Adrenal gland (tissue), 9 donors: ENCODE measurements at regions not wholly inside any gene's neighbourhood (a gene's known extent, or its start where the extent isn't known, plus 50 kb on each side); places are given as distances from the start of the nearest gene placed in this dataset.

Source experiments
- DNase-seq, 7 donors: peaks; one replicate each; pipeline ENCODE4 v3.0.0-alpha.2; 2019 to 2020
- H3K27ac ChIP-seq, 5 donors: fragments of 200-600 bp; sonication (generic) in 4 of 5; 1 replicate in 3 of 5; 2 replicates in 2 of 5; pipeline versions ENCODE4 v1.5.1 to v1.8.0; 2016 to 2020; ENCODE audit warnings: mild to moderate bottlenecking in 1 of 5
- H3K27me3 ChIP-seq: fragments of 200-600 bp; 2 replicates; pipeline ENCODE4 v1.8.0; 2021
- H3K36me3 ChIP-seq, 2 donors: fragments of 200-600 bp; replicated peaks in 1 of 2; 1 replicate in 1 of 2; 2 replicates in 1 of 2; pipeline versions ENCODE4 v1.5.1 to v1.8.0; 2018 to 2022
- H3K4me1 ChIP-seq, 2 donors: fragments of 200-600 bp; replicated peaks in 1 of 2; 1 replicate in 1 of 2; 2 replicates in 1 of 2; pipeline versions ENCODE4 v1.5.1 to v1.8.0; 2018 to 2021
- H3K4me3 ChIP-seq, 4 donors: fragments of 200-600 bp; sonication (generic) in 3 of 4; one replicate each; pipeline ENCODE4 v1.5.1; 2016 to 2018
- H3K9me3 ChIP-seq, 3 donors: fragments of 200-600 bp; sonication (generic) in 1 of 3; replicated peaks in 1 of 3; 1 replicate in 2 of 3; 2 replicates in 1 of 3; pipeline versions ENCODE4 v1.5.1 to v1.8.0; 2016 to 2021
- POLR2A ChIP-seq, 2 donors: fragments of 450-650 bp; IDR thresholded peaks; one replicate each; pipeline ENCODE4 v1.6.1; 2017; ENCODE audit warnings: antibody characterized with exemption in 2 of 2, mild to moderate bottlenecking in 2 of 2, moderate library complexity in 1 of 2
- WGBS, 4 donors: extraction: QIAGEN DNeasy Blood & Tissue Kit in 2 of 4; methylation state at CpG; one replicate each; pipeline versions ENCODE4 v1.1.5 to v1.1.7; 2013 to 2017; 5-methylcytosine and 5-hydroxymethylcytosine counted together
- intact Hi-C, 2 donors: fragments of 100-400 bp; cut with DNase I; formaldehyde crosslinking; loops; one replicate each; pipeline versions ENCODE4 v1.14.1 to v1.15.0; 2022 to 2023
- TF ChIP-seq, protein P1 (sequence below), 6 experiments: fragments of 450-650 bp in 4 of 6; fragments of 200-600 bp in 2 of 6; sonication (generic) in 1 of 6; IDR thresholded peaks; 1 replicate in 5 of 6; 2 replicates in 1 of 6; pipeline versions ENCODE4 v1.5.1 to v1.8.0; 2016 to 2021; ENCODE audit warnings: antibody characterized with exemption in 6 of 6, mild to moderate bottlenecking in 2 of 6, moderate library complexity in 1 of 6
- donor health status: healthy with polysubstance abuse.
- donor health status: Bipolar disorder and iron deficiency.
- donor health status: DM: yes; HTN: yes; CAD: no.
- donor health status: DM: no; HTN: no; CAD: no.
- donor health status: DM: no; HTN: no; CAD: no.

DNA sequence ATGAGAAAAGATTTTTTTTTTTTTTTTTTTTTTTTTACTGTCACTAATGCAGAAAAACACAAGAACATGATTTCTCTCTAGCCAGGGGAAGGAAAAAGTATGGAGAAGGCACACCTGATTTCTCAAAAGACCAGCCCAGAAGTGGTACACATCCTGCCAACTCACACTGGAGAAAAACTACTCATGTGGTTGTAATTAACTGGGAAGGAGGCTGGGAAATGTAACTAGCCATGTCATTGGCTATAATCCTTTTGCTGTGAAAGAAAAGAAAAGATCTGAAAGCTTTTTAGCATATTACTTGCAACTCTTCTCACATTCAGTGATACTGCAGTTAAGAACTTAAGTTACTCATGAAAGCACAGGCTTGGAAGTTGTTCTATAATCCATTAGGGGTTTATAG, 195.9 kb upstream of the PMFBP1 start:
- no peak overlapping the region for H3K4me3 ChIP-seq
- intact Hi-C loops, result no loop called here
- H3K27me3 ChIP-seq, result no peaks in the 10 kb centered on the region
- no peak for TF ChIP-seq POLR2A (IDR thresholded peaks at IDR 0.05)
- TF ChIP-seq, protein P1, sequence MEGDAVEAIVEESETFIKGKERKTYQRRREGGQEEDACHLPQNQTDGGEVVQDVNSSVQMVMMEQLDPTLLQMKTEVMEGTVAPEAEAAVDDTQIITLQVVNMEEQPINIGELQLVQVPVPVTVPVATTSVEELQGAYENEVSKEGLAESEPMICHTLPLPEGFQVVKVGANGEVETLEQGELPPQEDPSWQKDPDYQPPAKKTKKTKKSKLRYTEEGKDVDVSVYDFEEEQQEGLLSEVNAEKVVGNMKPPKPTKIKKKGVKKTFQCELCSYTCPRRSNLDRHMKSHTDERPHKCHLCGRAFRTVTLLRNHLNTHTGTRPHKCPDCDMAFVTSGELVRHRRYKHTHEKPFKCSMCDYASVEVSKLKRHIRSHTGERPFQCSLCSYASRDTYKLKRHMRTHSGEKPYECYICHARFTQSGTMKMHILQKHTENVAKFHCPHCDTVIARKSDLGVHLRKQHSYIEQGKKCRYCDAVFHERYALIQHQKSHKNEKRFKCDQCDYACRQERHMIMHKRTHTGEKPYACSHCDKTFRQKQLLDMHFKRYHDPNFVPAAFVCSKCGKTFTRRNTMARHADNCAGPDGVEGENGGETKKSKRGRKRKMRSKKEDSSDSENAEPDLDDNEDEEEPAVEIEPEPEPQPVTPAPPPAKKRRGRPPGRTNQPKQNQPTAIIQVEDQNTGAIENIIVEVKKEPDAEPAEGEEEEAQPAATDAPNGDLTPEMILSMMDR (IDR thresholded peaks at IDR 0.05), result no peak
- H3K27ac ChIP-seq, result no peak overlapping the region
- no peaks in the 10 kb centered on the region for H3K4me1 ChIP-seq
- H3K9me3 ChIP-seq, result peaks cover 0 to 5% (median 4%) of the 10 kb centered on the region in 3 donors
- DNase-seq, result no peak
- no peaks in the 10 kb centered on the region for H3K36me3 ChIP-seq

DNA sequence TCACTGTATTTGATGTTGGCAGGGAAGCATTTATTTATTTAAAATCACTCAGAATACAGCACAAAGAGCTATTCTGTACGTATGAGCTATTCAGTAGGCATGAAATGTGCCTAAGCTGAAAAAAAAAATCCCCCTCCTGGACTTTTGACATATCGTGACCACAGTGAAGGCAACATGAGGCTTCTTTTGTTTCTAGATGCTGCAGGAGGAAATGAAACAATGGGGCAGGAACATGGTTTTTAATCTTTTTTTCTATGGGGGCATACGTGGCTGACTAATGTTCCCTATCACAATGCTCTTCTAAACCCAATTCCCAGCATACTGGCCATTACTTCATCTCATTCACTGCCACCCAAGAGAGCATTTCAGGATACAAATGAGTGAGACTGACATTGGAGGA, 191.0 kb upstream of the PMFBP1 start:
- Histone ChIP-seq H3K27me3 (no peaks in the 10 kb centered on the region), H3K9me3 (peaks cover 0 to 5% (median 4%) of the 10 kb centered on the region in 3 donors), H3K36me3 (no peaks in the 10 kb centered on the region), H3K27ac (no peak overlapping the region), H3K4me1 (no peaks in the 10 kb centered on the region), H3K4me3 (no peak overlapping the region)
- DNase-seq, result no peak
- 60 to 71% (median 67%) methylated on average over 3 of the region's 3 CpGs for WGBS, 4 donors
- TF ChIP-seq, protein P1 (IDR thresholded peaks at IDR 0.05), result no peak
- intact Hi-C loops, result no loop called here

DNA sequence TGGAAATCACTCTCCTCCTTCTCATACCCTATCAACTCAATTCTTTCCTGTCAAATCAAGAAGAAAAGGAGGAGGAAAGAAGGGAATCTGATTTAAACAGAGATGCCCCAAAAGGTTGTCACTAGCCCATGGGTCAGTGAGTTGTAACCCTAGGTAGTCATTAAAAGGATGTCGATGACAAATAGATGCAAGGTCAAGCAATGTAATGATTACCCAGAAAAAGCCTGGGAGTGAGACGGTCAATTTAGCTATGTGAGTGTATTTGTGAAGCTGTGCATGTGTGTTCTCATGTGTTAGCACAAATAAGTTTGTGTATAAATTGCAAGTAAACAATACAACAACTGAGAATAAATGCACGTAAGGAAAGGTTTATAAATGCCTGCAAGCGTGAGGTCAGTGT, 190.5 kb upstream of the PMFBP1 start:
- Histone ChIP-seq H3K4me3 (no peak overlapping the region), H3K4me1 (no peaks in the 10 kb centered on the region), H3K36me3 (no peaks in the 10 kb centered on the region), H3K9me3 (peaks cover 0 to 5% (median 4%) of the 10 kb centered on the region in 3 donors), H3K27me3 (no peaks in the 10 kb centered on the region), H3K27ac (no peak overlapping the region)
- TF ChIP-seq POLR2A (IDR thresholded peaks at IDR 0.05), result no peak
- TF ChIP-seq, protein P1 (IDR thresholded peaks at IDR 0.05), result no peak
- WGBS, 4 donors, result 87 to 95% (median 90%) methylated on average over 4 of the region's 4 CpGs
- intact Hi-C loops, result no loop called here
- DNase-seq, result no peak

DNA sequence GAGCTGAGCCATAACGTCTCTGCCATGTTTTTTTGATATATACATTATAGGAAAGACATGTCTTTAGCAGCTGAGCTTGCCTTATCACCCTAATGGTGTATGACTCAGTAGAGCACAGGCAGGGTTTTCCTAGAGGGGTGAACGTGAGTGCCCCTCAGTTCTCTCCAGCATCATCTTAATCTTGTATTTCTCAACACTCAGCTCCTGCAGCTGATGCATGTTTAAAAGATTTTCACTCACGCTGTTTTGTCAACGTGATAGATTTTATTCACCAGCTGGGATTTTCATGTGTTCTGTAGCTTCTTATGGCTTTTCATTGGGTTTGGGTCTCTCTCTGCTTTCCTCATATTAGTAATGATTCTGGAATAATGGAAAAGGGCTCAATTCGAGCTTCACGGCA, 186.0 kb upstream of the PMFBP1 start:
- no peaks in the 10 kb centered on the region for H3K4me1 ChIP-seq
- no peaks in the 10 kb centered on the region for H3K36me3 ChIP-seq
- 73 to 80% (median 78%) methylated on average over 6 of the region's 6 CpGs for WGBS, 4 donors
- no peaks in the 10 kb centered on the region for H3K27me3 ChIP-seq
- H3K4me3 ChIP-seq, result no peak overlapping the region
- DNase-seq, result no peak
- H3K27ac ChIP-seq, result no peak overlapping the region
- H3K9me3 ChIP-seq, result no peaks in the 10 kb centered on the region
- TF ChIP-seq, protein P1 (IDR thresholded peaks at IDR 0.05), result no peak
- TF ChIP-seq POLR2A (IDR thresholded peaks at IDR 0.05), result no peak
- intact Hi-C loops, result no loop called here
